H9 (cell line): ENCODE measurements at regions not wholly inside any gene's neighbourhood (a gene's known extent, or its start where the extent isn't known, plus 50 kb on each side); places are given as distances from the start of the nearest gene placed in this dataset.

ENCODE experiments used
- DNase-seq: peaks from one replicate; pipeline ENCODE4 v3.0.0-alpha.2; 2017
- H2AFZ ChIP-seq: one replicate; pipeline ENCODE4 v1.6.1; 2013; ENCODE audit warnings: mild to moderate bottlenecking, low read length, control low read depth, moderate library complexity
- H2AK5ac ChIP-seq: 2 replicates; pipeline ENCODE4 v1.6.1; 2013; ENCODE audit warnings: low read length, control low read depth, mixed read lengths; ENCODE audit not compliant: insufficient read length
- H2BK120ac ChIP-seq: one replicate; pipeline ENCODE4 v1.6.1; 2013; ENCODE audit warnings: low read depth, mild to moderate bottlenecking, low read length, control low read depth, inconsistent platforms; ENCODE audit not compliant: poor library complexity, severe bottlenecking
- H2BK12ac ChIP-seq: 2 replicates; pipeline ENCODE4 v1.6.1; 2013; ENCODE audit warnings: low read length, control low read depth, mixed read lengths, low read depth; ENCODE audit not compliant: insufficient read length
- H2BK15ac ChIP-seq: 2 replicates; pipeline ENCODE4 v1.6.1; 2013; ENCODE audit warnings: low read depth, low read length, control low read depth
- H2BK20ac ChIP-seq: one replicate; pipeline ENCODE4 v1.6.1; 2013; ENCODE audit warnings: low read depth, mild to moderate bottlenecking, low read length, control low read depth, inconsistent platforms; ENCODE audit not compliant: poor library complexity, severe bottlenecking
- H2BK5ac ChIP-seq: 2 replicates; pipeline ENCODE4 v1.6.1; 2013; ENCODE audit warnings: low read length, control low read depth, mixed read lengths; ENCODE audit not compliant: insufficient read length
- H3K14ac ChIP-seq: 2 replicates; pipeline ENCODE4 v1.6.1; 2013; ENCODE audit warnings: low read length, control low read depth; ENCODE audit not compliant: insufficient read depth
- H3K18ac ChIP-seq: 2 replicates; pipeline ENCODE4 v1.6.1; 2013; ENCODE audit warnings: low read depth, mild to moderate bottlenecking, mixed read lengths, low read length, control low read depth; ENCODE audit not compliant: insufficient read length
- H3K23ac ChIP-seq: 2 replicates; pipeline ENCODE4 v1.6.1; 2013; ENCODE audit warnings: low read length, control low read depth, mixed read lengths, low read depth; ENCODE audit not compliant: insufficient read length
- H3K23me2 ChIP-seq: 2 replicates; pipeline ENCODE4 v1.6.1; 2013; ENCODE audit warnings: low read depth, mild to moderate bottlenecking, mixed read lengths, low read length, control low read depth; ENCODE audit not compliant: insufficient read length, poor library complexity, severe bottlenecking
- H3K27ac ChIP-seq: 2 replicates; pipeline ENCODE4 v1.5.1; 2013; ENCODE audit warnings: low read length, control low read depth, mixed read lengths, low read depth; ENCODE audit not compliant: insufficient read length
- H3K27me3 ChIP-seq: 2 replicates; pipeline ENCODE4 v1.6.1; 2013; ENCODE audit warnings: low read length, control low read depth, inconsistent platforms; ENCODE audit not compliant: insufficient read depth
- H3K4ac ChIP-seq: 2 replicates; pipeline ENCODE4 v1.6.1; 2013; ENCODE audit warnings: low read depth, mild to moderate bottlenecking, control low read depth, inconsistent platforms, low read length, moderate library complexity
- H3K4me1 ChIP-seq: 2 replicates; pipeline ENCODE4 v1.6.1; 2013; ENCODE audit warnings: low read length, control low read depth, inconsistent platforms; ENCODE audit not compliant: insufficient read depth
- H3K4me2 ChIP-seq: 2 replicates; pipeline ENCODE4 v1.6.1; 2013; ENCODE audit warnings: low read length, control low read depth, mixed read lengths; ENCODE audit not compliant: insufficient read length, insufficient read depth
- H3K56ac ChIP-seq: 2 replicates; pipeline ENCODE4 v1.6.1; 2013; ENCODE audit warnings: low read depth, mild to moderate bottlenecking, mixed read lengths, low read length, control low read depth; ENCODE audit not compliant: insufficient read length
- H3K79me1 ChIP-seq: 2 replicates; pipeline ENCODE4 v1.6.1; 2013; ENCODE audit warnings: low read depth, mild to moderate bottlenecking, moderate library complexity, low read length, control low read depth, inconsistent platforms; ENCODE audit not compliant: insufficient read depth, poor library complexity, severe bottlenecking
- H3K79me2 ChIP-seq: 2 replicates; pipeline ENCODE4 v1.6.1; 2013; ENCODE audit warnings: low read length, control low read depth, inconsistent platforms; ENCODE audit not compliant: insufficient read depth
- H3K9ac ChIP-seq: 2 replicates; pipeline ENCODE4 v1.6.1; 2013; ENCODE audit warnings: low read length, control low read depth, mixed read lengths; ENCODE audit not compliant: insufficient read length; ENCODE audit errors: extremely low read depth
- H3K9me3 ChIP-seq: one replicate; pipeline ENCODE4 v1.6.1; 2013; ENCODE audit warnings: low read depth, low read length, inconsistent platforms; ENCODE audit not compliant: control insufficient read depth
- H3T11ph ChIP-seq: one replicate; pipeline ENCODE4 v1.6.1; 2013; ENCODE audit warnings: mild to moderate bottlenecking, low read length, control low read depth, inconsistent platforms
- H4K20me1 ChIP-seq: one replicate; pipeline ENCODE4 v1.6.1; 2013; ENCODE audit not compliant: control insufficient read depth, insufficient read length, insufficient read depth
- H4K5ac ChIP-seq: 2 replicates; pipeline ENCODE4 v1.6.1; 2013; ENCODE audit warnings: low read depth, mild to moderate bottlenecking, mixed read lengths, low read length, control low read depth; ENCODE audit not compliant: insufficient read length
- H4K8ac ChIP-seq: replicated peaks from 2 replicates; pipeline ENCODE4 v1.6.1; 2013; ENCODE audit warnings: low read length, control low read depth, mixed read lengths, low read depth; ENCODE audit not compliant: insufficient read length
- H4K91ac ChIP-seq: 2 replicates; pipeline ENCODE4 v1.6.1; 2013; ENCODE audit warnings: low read depth, mild to moderate bottlenecking, moderate library complexity, mixed read lengths, low read length, control low read depth; ENCODE audit not compliant: insufficient read length
- H3K27ac Mint-ChIP-seq, 3 experiments: 2 replicates in 2 of 3; 3 replicates in 1 of 3; pipeline ENCODE4 v1.8.0; 2020 to 2021; ENCODE audit warnings: mixed read lengths in 3 of 3, mild to moderate bottlenecking in 1 of 3, moderate library complexity in 1 of 3
- H3K27me3 Mint-ChIP-seq: 2 replicates; pipeline ENCODE4 v1.8.0; 2021; ENCODE audit warnings: low read depth, mild to moderate bottlenecking, moderate library complexity, mixed read lengths
- H3K36me3 Mint-ChIP-seq, 3 experiments: 2 replicates in 2 of 3; 3 replicates in 1 of 3; pipeline ENCODE4 v1.8.0; 2020 to 2021; ENCODE audit warnings: low read depth in 3 of 3, mixed read lengths in 3 of 3; ENCODE audit not compliant: insufficient read depth in 1 of 3
- H3K4me1 Mint-ChIP-seq, 2 experiments: 2 replicates each; pipeline ENCODE4 v1.8.0; 2020; ENCODE audit warnings: mixed read lengths in 2 of 2
- H3K4me3 Mint-ChIP-seq, 2 experiments: 2 replicates in 1 of 2; 3 replicates in 1 of 2; pipeline ENCODE4 v1.8.0; 2020 to 2021; ENCODE audit warnings: mild to moderate bottlenecking in 2 of 2, mixed read lengths in 2 of 2, moderate library complexity in 1 of 2
- H3K9me3 Mint-ChIP-seq, 2 experiments: 2 replicates in 1 of 2; 3 replicates in 1 of 2; pipeline ENCODE4 v1.8.0; 2020; ENCODE audit warnings: mild to moderate bottlenecking in 2 of 2, mixed read lengths in 2 of 2, moderate library complexity in 1 of 2
- TF ChIP-seq, protein P1 (sequence below): fragments of 200-600 bp; sonication (generic); conservative IDR thresholded peaks from 3 replicates; pipeline ENCODE4 v1.8.0; 2021; ENCODE audit warnings: antibody characterized with exemption, mild to moderate bottlenecking

DNA sequence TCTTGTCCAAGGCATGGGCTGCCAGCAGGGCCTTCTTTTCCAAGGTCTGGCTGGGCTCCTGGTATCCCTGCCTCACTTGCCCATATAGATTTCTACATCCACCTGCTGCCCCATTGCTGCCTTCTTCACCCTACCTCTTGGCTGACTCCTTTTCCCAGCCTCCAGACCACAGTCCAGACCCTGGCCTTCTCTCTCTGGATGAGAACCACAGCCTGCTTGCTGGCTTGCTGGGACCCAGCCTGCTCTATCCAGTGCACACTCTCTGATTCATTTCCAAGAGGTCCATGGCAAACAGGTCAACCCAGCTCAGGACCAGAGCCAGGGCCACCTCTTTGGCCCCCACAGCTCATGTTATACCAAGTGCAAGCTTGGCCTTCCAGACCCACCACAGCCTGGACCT is 169.4 kb upstream of the BDNF start:
- Histone ChIP-seq H3K18ac (no peak overlapping the region), H2AK5ac (no peak overlapping the region), H3K79me1 (no peaks in the 10 kb centered on the region), H3K27me3 (no peaks in the 10 kb centered on the region), H3K4me2 (no peak overlapping the region), H3K56ac (no peak overlapping the region), H4K5ac (no peak overlapping the region), H2BK12ac (no peak overlapping the region), H4K20me1 (no peaks in the 10 kb centered on the region), H2BK15ac (no peak overlapping the region), H3K14ac (no peak overlapping the region), H2AFZ (no peak overlapping the region), H3K4ac (no peak overlapping the region), H3K23ac (no peak overlapping the region), H2BK5ac (no peak overlapping the region), H4K8ac (no peak overlapping the region), H4K91ac (no peak overlapping the region), H3K79me2 (no peaks in the 10 kb centered on the region), H3T11ph (no peak overlapping the region), H2BK120ac (no peak overlapping the region), H3K9me3 (no peaks in the 10 kb centered on the region), H3K4me1 (no peaks in the 10 kb centered on the region), H3K27ac (no peak overlapping the region), H2BK20ac (no peak overlapping the region), H3K9ac (no peak overlapping the region), H3K23me2 (no peaks in the 10 kb centered on the region)
- peaks cover 1% of the 10 kb centered on the region for H3K27me3 Mint-ChIP-seq
- TF ChIP-seq, protein P1, sequence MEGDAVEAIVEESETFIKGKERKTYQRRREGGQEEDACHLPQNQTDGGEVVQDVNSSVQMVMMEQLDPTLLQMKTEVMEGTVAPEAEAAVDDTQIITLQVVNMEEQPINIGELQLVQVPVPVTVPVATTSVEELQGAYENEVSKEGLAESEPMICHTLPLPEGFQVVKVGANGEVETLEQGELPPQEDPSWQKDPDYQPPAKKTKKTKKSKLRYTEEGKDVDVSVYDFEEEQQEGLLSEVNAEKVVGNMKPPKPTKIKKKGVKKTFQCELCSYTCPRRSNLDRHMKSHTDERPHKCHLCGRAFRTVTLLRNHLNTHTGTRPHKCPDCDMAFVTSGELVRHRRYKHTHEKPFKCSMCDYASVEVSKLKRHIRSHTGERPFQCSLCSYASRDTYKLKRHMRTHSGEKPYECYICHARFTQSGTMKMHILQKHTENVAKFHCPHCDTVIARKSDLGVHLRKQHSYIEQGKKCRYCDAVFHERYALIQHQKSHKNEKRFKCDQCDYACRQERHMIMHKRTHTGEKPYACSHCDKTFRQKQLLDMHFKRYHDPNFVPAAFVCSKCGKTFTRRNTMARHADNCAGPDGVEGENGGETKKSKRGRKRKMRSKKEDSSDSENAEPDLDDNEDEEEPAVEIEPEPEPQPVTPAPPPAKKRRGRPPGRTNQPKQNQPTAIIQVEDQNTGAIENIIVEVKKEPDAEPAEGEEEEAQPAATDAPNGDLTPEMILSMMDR = no peak
- no peaks in the 10 kb centered on the region; a peak in 1 of 7 replicates for H3K36me3 Mint-ChIP-seq
- H3K27ac Mint-ChIP-seq = peak overlapping the region in 1 of 3 experiments; percentile 24; a peak in 1 of 7 replicates
- H3K4me1 Mint-ChIP-seq = 0 out of 4 replicates have a peak, but pooled peaks cover 0 to 2% of the 10 kb centered on the region in 2 experiments
- DNase-seq = no peak
- H3K9me3 Mint-ChIP-seq = no peaks in the 10 kb centered on the region
- H3K4me3 Mint-ChIP-seq = no peak overlapping the region
